Breast epithelium (tissue), 4 donors: ENCODE measurements at regions not wholly inside any gene's neighbourhood (a gene's known extent, or its start where the extent isn't known, plus 50 kb on each side); places are given as distances from the start of the nearest gene placed in this dataset.
"Not testable (repeated sequence)": the region's sequence is repeated elsewhere in the genome, so short reads cannot be mapped to it uniquely, and the experiment has no call there.

Experiments
- DNase-seq, 2 donors: peaks; one replicate each; pipeline ENCODE4 v3.0.0-alpha.2; 2019; ENCODE audit warnings: low spot score in 2 of 2
- H3K27ac ChIP-seq, 2 donors: fragments of 200-600 bp; sonication (generic) in 1 of 2; one replicate each; pipeline ENCODE4 v1.5.1; 2016 to 2019; ENCODE audit warnings: mild to moderate bottlenecking in 1 of 2
- H3K27me3 ChIP-seq, 2 donors: fragments of 200-600 bp; sonication (generic) in 1 of 2; one replicate each; pipeline versions ENCODE4 v1.5.1 to v1.6.0; 2017 to 2019; ENCODE audit warnings: control low read depth in 1 of 2, mild to moderate bottlenecking in 1 of 2
- H3K36me3 ChIP-seq: fragments of 200-600 bp; one replicate; pipeline ENCODE4 v1.5.1; 2019
- H3K4me1 ChIP-seq, 2 donors: fragments of 200-600 bp; sonication (generic); one replicate each; pipeline ENCODE4 v1.5.1; 2016 to 2019; ENCODE audit warnings: control low read depth in 1 of 2
- H3K4me3 ChIP-seq, 3 donors: fragments of 200-600 bp; sonication (generic); 1 replicate in 2 of 3; 2 replicates in 1 of 3; pipeline ENCODE4 v1.5.1; 2016 to 2019; ENCODE audit warnings: mild to moderate bottlenecking in 3 of 3, moderate library complexity in 2 of 3
- H3K9me3 ChIP-seq, 2 donors: fragments of 200-600 bp; sonication (generic) in 1 of 2; one replicate each; pipeline ENCODE4 v1.5.1; 2016 to 2019; ENCODE audit warnings: control low read depth in 1 of 2
- POLR2A ChIP-seq: fragments of 450-650 bp; IDR thresholded peaks from one replicate; pipeline ENCODE4 v1.6.1; 2016; ENCODE audit warnings: antibody characterized with exemption, mild to moderate bottlenecking, moderate library complexity
- POLR2AphosphoS5 ChIP-seq, 3 donors: sonication (generic); formaldehyde crosslinking; IDR thresholded peaks; one replicate each; pipeline ENCODE4 v1.6.1; 2017; ENCODE audit warnings: antibody characterized with exemption in 3 of 3
- intact Hi-C: fragments of 100-400 bp; cut with DNase I; formaldehyde crosslinking; loops from one replicate; pipeline ENCODE4 v1.15.1; 2023; ENCODE audit warnings: low total_unique reads
- TF ChIP-seq, protein P1 (sequence below), 3 donors: fragments of 450-650 bp; IDR thresholded peaks; one replicate each; pipeline ENCODE4 v1.5.1; 2016 to 2017; ENCODE audit warnings: antibody characterized with exemption in 3 of 3, mild to moderate bottlenecking in 3 of 3, moderate library complexity in 3 of 3

DNA sequence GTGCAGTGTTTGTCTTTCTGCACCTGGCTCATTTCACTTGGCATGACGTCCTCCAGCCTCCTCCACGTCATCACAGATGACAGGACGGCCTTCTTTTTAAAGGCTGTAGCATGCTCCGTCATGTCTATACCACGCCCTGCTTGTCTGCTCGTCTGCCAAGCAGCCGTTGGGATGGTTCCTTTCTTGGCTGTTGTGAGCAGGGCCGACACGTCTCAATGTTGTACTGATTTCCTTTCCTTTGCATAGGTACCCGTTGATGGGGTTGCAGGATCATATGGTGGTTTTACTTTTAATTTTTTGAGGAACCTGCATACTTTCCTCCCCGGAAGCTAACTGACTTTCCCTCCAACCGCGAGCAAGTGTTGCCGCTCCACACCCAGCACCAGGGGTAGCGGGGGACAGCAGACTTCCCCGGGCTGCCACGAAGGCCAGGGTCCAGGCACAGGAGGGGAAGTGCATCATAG lies 212.2 kb upstream of the ZNF469 start:
- peak in 1 of 2 donors; percentile 28 for DNase-seq
- Histone ChIP-seq H3K9me3 (no peaks in the 10 kb centered on the region), H3K27me3 (no peaks in the 10 kb centered on the region), H3K4me3 (no peak overlapping the region), H3K36me3 (no peaks in the 10 kb centered on the region), H3K27ac (no peak overlapping the region), H3K4me1 (no peaks in the 10 kb centered on the region)
- no peak for TF ChIP-seq POLR2AphosphoS5 (IDR thresholded peaks at IDR 0.05)
- TF ChIP-seq POLR2A = no peak
- TF ChIP-seq, protein P1, sequence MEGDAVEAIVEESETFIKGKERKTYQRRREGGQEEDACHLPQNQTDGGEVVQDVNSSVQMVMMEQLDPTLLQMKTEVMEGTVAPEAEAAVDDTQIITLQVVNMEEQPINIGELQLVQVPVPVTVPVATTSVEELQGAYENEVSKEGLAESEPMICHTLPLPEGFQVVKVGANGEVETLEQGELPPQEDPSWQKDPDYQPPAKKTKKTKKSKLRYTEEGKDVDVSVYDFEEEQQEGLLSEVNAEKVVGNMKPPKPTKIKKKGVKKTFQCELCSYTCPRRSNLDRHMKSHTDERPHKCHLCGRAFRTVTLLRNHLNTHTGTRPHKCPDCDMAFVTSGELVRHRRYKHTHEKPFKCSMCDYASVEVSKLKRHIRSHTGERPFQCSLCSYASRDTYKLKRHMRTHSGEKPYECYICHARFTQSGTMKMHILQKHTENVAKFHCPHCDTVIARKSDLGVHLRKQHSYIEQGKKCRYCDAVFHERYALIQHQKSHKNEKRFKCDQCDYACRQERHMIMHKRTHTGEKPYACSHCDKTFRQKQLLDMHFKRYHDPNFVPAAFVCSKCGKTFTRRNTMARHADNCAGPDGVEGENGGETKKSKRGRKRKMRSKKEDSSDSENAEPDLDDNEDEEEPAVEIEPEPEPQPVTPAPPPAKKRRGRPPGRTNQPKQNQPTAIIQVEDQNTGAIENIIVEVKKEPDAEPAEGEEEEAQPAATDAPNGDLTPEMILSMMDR (IDR thresholded peaks at IDR 0.05) = no peak
- intact Hi-C loops = no loop called here

DNA sequence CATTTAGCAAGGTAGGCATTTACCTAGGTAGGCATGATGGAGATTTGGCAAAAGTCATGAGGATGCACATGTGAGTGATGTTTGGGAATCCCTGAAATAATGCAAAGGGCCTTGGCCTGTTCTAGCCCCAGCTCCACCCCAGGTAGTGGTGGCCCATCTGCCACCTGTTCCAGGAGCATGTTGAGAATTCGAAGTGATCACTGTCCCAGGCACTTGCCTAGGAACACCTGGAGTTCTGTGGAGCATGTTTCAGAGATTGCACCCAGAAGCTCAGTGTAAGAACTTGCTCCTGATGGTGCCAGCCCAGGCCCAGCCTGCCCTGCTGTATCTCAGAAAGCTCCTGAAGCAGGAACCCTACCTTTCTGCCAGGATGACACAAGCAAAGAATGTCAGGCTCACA lies 211.6 kb upstream of the ZNF469 start:
- H3K4me3 ChIP-seq, H3K27me3 ChIP-seq, H3K9me3 ChIP-seq, H3K36me3 ChIP-seq, H3K27ac ChIP-seq, H3K4me1 ChIP-seq, intact Hi-C loops: not testable (repeated sequence)
- DNase-seq = peak in 1 of 2 donors; percentile 33

- H3K27ac ChIP-seq, H3K9me3 ChIP-seq, intact Hi-C loops, H3K36me3 ChIP-seq, DNase-seq, H3K27me3 ChIP-seq, H3K4me1 ChIP-seq, H3K4me3 ChIP-seq: not testable (repeated sequence)
Observed at GRCh38 chr16:88176184-88176583, 206.6 kb upstream of the ZNF469 start.

DNA sequence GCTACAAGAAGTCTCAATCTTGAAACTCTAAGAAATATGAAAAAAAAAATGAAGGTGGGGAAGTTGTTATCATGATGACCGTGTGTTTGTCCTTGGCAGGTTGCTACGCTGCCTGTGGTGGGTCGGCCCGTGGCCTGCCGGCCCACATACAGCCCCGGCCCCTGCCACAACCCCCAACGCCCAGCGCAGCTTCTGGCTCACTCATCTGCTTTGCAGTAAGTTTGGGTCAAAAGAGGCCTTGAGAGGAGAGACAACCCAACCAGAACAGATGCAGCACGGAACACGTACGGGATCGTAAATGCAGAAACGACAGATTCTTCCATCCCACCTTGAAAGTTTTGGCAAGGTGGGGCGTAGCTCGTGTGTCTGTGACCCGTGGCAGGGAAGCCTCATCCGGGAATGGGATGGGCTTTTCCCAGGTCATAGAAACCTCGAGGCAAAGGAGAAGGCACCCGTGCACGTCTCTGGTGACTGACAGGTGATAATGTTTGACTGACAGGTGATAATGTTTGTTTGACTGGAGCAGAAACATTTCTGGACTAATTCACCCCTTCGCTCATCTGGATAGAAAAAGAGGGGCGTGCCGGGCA lies 206.1 kb upstream of the ZNF469 start:
- H3K9me3 ChIP-seq, H3K36me3 ChIP-seq, DNase-seq, H3K27ac ChIP-seq, H3K4me1 ChIP-seq, H3K4me3 ChIP-seq, H3K27me3 ChIP-seq, intact Hi-C loops: not testable (repeated sequence)

DNA sequence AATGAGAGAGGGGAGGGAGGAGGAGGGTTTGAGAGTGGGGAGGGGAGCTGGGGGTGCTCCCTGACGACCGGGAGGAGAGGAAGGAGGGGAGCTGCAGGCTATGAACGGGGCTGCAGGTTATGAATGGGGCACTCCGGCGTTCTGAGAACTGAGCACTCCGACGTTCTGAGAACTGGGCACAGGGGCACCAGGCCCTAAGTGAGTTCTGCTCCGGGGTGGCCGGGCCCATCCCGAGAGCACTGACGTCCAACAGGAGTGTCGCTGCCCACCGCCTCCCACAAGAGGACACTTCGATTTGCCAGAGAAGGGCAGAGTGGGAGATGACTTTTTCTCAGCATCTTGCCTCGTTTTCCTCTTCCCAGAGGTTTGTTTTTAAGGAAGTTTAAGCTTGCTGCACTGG lies 204.5 kb upstream of the ZNF469 start:
- intact Hi-C loops, H3K9me3 ChIP-seq, H3K4me1 ChIP-seq, DNase-seq, H3K4me3 ChIP-seq, H3K27me3 ChIP-seq, H3K27ac ChIP-seq, H3K36me3 ChIP-seq: not testable (repeated sequence)

GRCh38 chr16:88178896-88179295 lies 203.9 kb upstream of the ZNF469 start:
- H3K4me1 ChIP-seq, intact Hi-C loops: not testable (repeated sequence)

DNA sequence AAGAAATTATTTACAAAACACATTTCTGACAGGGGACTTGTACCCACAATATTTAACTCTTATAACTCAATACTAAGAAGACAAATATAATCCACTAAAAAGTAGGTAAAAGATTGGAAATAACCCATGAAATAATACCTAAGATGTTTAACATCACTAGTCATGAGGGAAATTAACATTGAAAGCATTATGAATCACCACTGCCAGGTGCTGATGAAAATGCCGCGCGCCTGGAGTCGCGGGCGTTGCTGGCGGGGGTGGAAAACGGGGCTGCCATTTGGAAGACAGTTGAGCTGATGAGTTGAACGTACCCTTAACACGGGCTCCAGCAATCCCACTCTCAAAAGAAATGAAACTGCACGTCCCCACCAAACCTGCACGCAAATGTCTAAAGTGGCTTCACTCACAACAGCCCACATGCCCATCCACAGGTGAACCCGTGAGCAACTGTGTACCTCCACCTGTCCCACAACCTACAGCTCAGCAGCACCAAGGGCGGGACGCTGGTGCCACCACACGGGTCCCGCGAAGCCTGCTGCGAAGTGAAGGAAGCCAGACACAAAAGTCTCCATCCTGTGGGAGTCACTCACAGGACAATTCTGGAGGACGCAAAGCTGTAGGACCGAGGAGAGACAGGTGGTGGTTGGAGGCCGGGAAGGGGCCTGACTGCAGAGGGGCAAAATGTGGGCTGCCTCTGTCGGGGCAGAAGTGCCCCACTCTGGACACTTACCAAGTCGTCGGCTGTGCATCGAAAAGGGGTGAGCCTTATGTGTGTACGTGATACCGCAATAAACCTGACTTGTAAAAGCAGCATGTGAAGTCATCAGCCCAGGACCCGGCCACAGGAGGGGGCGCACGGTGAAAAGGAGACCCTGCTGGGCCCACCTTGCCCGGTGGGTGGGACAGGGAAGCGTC lies 199.5 kb upstream of the ZNF469 start:
- DNase-seq, intact Hi-C loops, H3K27me3 ChIP-seq, H3K9me3 ChIP-seq, H3K4me1 ChIP-seq, H3K27ac ChIP-seq, H3K36me3 ChIP-seq, H3K4me3 ChIP-seq: not testable (repeated sequence)

More at GRCh38 chr16:88178896-88179295, 203.9 kb upstream of the ZNF469 start:
- not testable (repeated sequence) for H3K36me3 ChIP-seq, H3K27ac ChIP-seq, H3K9me3 ChIP-seq, H3K27me3 ChIP-seq, H3K4me3 ChIP-seq
- DNase-seq = peak in 1 of 2 donors; percentile 34

DNA sequence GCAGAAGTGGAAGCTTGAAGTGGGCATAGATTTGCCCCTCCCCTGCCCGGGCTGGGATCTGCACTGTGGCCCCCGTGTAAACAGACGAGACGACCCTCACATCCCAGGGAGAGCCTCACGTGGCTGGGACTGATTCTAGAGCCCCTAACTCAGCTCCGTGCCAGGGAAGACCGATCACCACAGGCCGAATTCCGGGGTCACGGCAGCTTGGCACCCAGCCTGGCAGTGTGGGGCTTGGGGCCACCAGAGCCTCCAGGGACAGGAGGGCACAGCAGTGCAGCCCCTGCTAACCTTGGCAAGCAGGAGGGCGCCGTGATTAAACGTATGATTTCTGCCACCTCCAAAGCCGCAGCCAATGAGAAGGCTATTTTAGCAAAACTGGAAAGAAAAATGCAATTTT lies 198.7 kb upstream of the ZNF469 start:
- H3K36me3 ChIP-seq, DNase-seq, intact Hi-C loops, H3K4me3 ChIP-seq, H3K4me1 ChIP-seq, H3K27ac ChIP-seq, H3K9me3 ChIP-seq, H3K27me3 ChIP-seq: not testable (repeated sequence)

- H3K36me3 ChIP-seq, H3K27ac ChIP-seq, H3K9me3 ChIP-seq, intact Hi-C loops, H3K4me1 ChIP-seq, H3K27me3 ChIP-seq: not testable (repeated sequence)
- H3K4me3 ChIP-seq = peak overlapping the region in 1 of 3 donors; percentile 41
- peak in 1 of 2 donors; percentile 54 for DNase-seq
Observed at GRCh38 chr16:88184566-88185355, 198.0 kb upstream of the ZNF469 start.

DNA sequence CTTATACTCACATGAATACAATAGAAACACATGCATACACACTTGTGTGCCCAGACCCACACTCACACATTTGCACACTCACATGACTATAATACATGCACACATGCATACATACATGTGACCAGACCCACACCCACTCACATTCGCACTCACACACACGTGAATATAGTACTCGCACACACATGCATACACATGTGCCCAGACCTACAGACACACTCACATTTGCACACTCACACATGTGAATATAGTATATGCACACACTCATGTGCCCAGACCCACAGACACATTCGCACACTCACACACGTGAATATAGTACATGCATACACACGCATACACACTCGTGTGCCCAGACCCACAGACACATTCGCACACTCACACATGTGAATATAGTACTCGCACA lies 197.4 kb upstream of the ZNF469 start:
- H3K9me3 ChIP-seq, H3K27ac ChIP-seq, intact Hi-C loops, DNase-seq, H3K27me3 ChIP-seq, H3K36me3 ChIP-seq, H3K4me1 ChIP-seq, H3K4me3 ChIP-seq: not testable (repeated sequence)

GRCh38 chr16:88185976-88186888 lies 196.5 kb upstream of the ZNF469 start:
- H3K4me1 ChIP-seq, DNase-seq, H3K36me3 ChIP-seq, H3K9me3 ChIP-seq, intact Hi-C loops, H3K27me3 ChIP-seq: not testable (repeated sequence)
- H3K27ac ChIP-seq = peak overlapping the region; percentile 40 to 68
- peak overlapping the region in 1 of 3 donors; percentile 39 for H3K4me3 ChIP-seq
